HFF-Myc (cell line): ENCODE measurements at regions not wholly inside any gene's neighbourhood (a gene's known extent, or its start where the extent isn't known, plus 50 kb on each side); places are given as distances from the start of the nearest gene placed in this dataset.

ENCODE experiments used
- DNase-seq: peaks from one replicate; pipeline ENCODE4 v3.0.0-alpha.2; 2011; ENCODE audit warnings: low read depth; ENCODE audit errors: extremely low read depth
- H3K4me3 ChIP-seq: replicated peaks from 2 replicates; pipeline ENCODE4 v1.5.1; 2011; ENCODE audit warnings: low read depth, mild to moderate bottlenecking, control low read depth, low read length
- CTCF ChIP-seq: IDR thresholded peaks from 2 replicates; pipeline ENCODE4 v1.5.1; 2012; ENCODE audit warnings: mild to moderate bottlenecking, low read depth, low read length, control low read depth; ENCODE audit errors: missing control alignments

- H3K4me3 ChIP-seq = no peak overlapping the region
- no peak for TF ChIP-seq CTCF
These were observed 88.2 kb upstream of the USP9X start for GRCh38 chrX:40996886-40997530.

GRCh38 chrX:40998123-40998522 is 87.1 kb upstream of the USP9X start:
- DNase-seq = no peak
- no peak for TF ChIP-seq CTCF
- no peak overlapping the region for H3K4me3 ChIP-seq

More at GRCh38 chrX:40996886-40997530, 88.2 kb upstream of the USP9X start:
- peak; percentile 31 for DNase-seq

GRCh38 chrX:41001327-41001726 is 83.9 kb upstream of the USP9X start:
- DNase-seq = no peak
- TF ChIP-seq CTCF = no peak
- H3K4me3 ChIP-seq = no peak overlapping the region

- H3K4me3 ChIP-seq = no peak overlapping the region
- no peak for DNase-seq
- no peak for TF ChIP-seq CTCF
These were observed 83.2 kb upstream of the USP9X start for GRCh38 chrX:41002026-41002425.

GRCh38 chrX:41003506-41004270 is 81.6 kb upstream of the USP9X start:
- TF ChIP-seq CTCF = no peak
- DNase-seq = no peak
- no peak overlapping the region for H3K4me3 ChIP-seq

GRCh38 chrX:41005445-41005992 is 79.7 kb upstream of the USP9X start:
- no peak for TF ChIP-seq CTCF
- no peak for DNase-seq
- no peak overlapping the region for H3K4me3 ChIP-seq
